CD4-positive, alpha-beta T cell treated with Interleukin-10 for 1 hour (primary cell): ENCODE measurements at regions not wholly inside any gene's neighbourhood (a gene's known extent, or its start where the extent isn't known, plus 50 kb on each side); places are given as distances from the start of the nearest gene placed in this dataset.

Source experiments
- DNase-seq: peaks from one replicate; pipeline ENCODE4 v3.0.0-alpha.2; 2020

- DNase-seq, result no peak
Observed at GRCh38 chr7:96931891-96932290, 73.5 kb upstream of the DLX6 start.

DNA sequence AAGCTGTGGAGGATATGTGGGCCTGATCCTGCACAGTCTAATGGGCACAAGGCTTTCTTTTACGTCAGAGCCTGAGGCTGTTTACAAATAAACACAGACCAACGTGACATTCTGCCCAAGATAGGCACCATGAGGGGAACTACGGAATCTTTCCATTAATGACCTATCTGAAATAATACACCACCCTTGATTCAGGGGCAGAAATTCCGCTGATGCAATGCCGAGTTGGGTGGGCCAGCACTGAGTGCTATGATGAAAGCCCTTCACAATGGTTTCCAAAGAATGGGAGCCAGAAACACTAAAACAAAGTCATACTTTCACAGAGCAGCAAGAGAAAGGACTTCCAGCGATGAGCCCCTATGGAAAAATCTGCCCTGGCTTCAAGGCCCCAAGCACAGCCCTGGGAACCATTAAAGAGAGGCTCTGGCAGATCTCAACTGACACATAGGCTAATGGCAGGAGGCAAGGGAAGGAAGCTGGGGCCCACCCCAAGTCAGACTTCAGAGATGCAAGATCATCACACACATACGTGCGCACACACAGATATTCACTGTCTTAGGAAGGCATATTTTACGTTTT is 72.2 kb upstream of the DLX6 start:
- DNase-seq, result no peak

DNA sequence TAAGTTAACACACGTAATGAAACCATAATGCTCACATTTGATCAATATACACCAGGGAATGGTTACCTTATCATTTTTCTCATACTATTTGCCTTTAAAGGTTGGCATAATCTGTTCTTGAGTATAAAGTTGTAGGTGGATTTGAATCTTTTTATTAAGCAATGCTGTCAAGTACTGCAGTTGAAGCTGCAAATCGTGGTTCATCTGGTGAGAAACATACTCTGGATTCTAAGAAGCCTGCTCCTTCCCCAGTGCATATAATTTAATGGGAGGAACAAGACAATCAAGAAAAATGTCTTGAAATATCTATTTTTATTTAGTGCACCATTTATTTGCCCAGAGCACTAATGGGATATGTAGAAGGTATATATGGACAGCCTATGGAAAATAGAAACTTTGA is 68.7 kb upstream of the DLX6 start:
- DNase-seq, result no peak

DNA sequence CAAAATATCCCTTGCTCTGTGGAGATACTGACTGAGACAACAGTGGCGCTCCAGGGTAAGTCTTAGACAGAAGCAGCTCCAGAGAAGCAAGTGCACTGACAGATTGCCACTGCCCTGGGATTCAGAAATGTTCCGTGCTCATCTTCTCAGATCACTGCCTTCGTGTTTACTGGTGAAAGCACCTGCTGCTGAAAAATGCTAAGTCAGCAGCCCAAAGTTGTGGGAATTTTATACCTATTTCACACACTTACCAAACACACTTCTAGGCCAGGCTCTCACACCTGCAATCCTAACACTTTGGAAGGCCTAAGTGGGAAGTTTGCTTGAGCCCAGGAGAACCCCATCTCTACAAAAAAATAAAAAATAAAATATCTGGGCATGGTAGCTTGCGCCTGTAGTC is 63.2 kb upstream of the DLX6 start:
- no peak for DNase-seq

- no peak for DNase-seq
Observed at GRCh38 chr7:96949766-96950165, 55.6 kb upstream of the DLX6 start.

GRCh38 chr7:96952974-96953391 is 52.4 kb upstream of the DLX6 start:
- no peak for DNase-seq

DNA sequence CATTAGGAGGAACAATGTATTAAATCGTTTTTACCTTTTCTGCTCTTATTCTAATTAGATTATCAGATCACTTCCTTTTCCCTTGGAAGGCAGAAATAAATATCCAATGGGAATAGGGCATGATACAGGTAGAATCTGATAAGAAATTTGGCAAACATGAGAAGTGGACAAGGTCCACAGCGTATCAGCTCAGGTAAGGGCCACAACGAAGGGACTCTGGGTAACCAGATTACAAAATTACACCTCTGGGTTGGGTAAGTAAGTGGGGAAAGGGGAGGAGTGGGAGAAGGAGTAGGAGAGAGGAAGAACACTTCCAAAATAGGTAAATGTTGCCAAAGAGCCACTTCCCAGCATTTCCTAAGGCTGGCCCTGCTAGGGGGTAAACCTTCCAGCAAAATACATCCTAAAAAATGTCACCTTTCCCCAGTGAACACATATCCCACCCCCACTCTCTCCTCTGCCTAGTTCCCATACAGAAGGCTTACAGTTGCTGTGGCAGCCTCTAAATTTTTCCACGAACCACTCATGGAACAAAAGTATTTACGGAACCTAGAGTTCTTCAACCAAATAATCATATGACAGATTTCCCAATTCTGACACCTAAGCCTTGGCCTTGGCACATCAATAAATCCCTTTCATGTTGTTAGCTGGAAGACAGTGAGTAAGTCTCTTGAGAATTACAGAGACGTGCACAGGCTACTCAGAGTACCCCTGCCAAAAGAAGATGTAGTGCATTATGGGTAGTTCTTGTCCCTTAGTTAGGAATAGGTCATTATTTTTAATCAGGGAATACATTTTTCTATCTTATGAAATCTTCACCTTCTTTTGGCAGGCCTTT is 51.5 kb upstream of the DLX6 start:
- DNase-seq, result no peak
